Osteoblast (primary cell): ENCODE measurements at regions not wholly inside any gene's neighbourhood (a gene's known extent, or its start where the extent isn't known, plus 50 kb on each side); places are given as distances from the start of the nearest gene placed in this dataset.

Experiments
- DNase-seq: peaks from one replicate; pipeline ENCODE4 v3.0.0; 2011; ENCODE audit warnings: low spot score, mixed read lengths; ENCODE audit not compliant: insufficient read length; ENCODE audit errors: missing footprints
- H2AFZ ChIP-seq: 2 replicates; pipeline ENCODE4 v1.6.0; 2011; ENCODE audit warnings: mild to moderate bottlenecking, low read length
- H3K27ac ChIP-seq: 2 replicates; pipeline ENCODE4 v1.5.1; 2011; ENCODE audit warnings: mild to moderate bottlenecking, low read depth, low read length, moderate library complexity
- H3K27me3 ChIP-seq: 2 replicates; pipeline ENCODE4 v1.6.0; 2012; ENCODE audit warnings: mild to moderate bottlenecking, control low read depth, inconsistent platforms, low read length, moderate library complexity; ENCODE audit not compliant: insufficient read depth
- H3K36me3 ChIP-seq: 2 replicates; pipeline ENCODE4 v1.5.1; 2011; ENCODE audit warnings: mild to moderate bottlenecking, low read length, control low read depth, moderate library complexity; ENCODE audit not compliant: insufficient read depth
- H3K4me1 ChIP-seq: 2 replicates; pipeline ENCODE4 v1.5.1; 2011; ENCODE audit warnings: mild to moderate bottlenecking, low read length, control low read depth, moderate library complexity; ENCODE audit not compliant: insufficient read depth
- H3K4me2 ChIP-seq: 2 replicates; pipeline ENCODE4 v1.6.0; 2011; ENCODE audit warnings: mild to moderate bottlenecking, low read length; ENCODE audit not compliant: insufficient read depth
- H3K4me3 ChIP-seq: fragments of 200-600 bp; sonication (generic); 3 replicates; pipeline ENCODE4 v1.5.1; 2012; ENCODE audit warnings: mild to moderate bottlenecking, low read length, inconsistent platforms; ENCODE audit not compliant: insufficient read depth
- H3K79me2 ChIP-seq: 2 replicates; pipeline ENCODE4 v1.6.0; 2012; ENCODE audit warnings: mild to moderate bottlenecking, low read length, control low read depth, inconsistent platforms; ENCODE audit not compliant: insufficient read depth
- H3K9me3 ChIP-seq: 2 replicates; pipeline ENCODE4 v1.5.1; 2011; ENCODE audit warnings: low read depth, low read length, control low read depth
- H4K20me1 ChIP-seq: 2 replicates; pipeline ENCODE4 v1.6.0; 2012; ENCODE audit warnings: mild to moderate bottlenecking, low read length, control low read depth; ENCODE audit not compliant: insufficient read depth
- CTCF ChIP-seq: IDR thresholded peaks from 2 replicates; pipeline ENCODE4 v1.5.1; 2011; ENCODE audit warnings: mild to moderate bottlenecking, low read depth, low read length, moderate library complexity; ENCODE audit errors: extremely low read depth

DNA sequence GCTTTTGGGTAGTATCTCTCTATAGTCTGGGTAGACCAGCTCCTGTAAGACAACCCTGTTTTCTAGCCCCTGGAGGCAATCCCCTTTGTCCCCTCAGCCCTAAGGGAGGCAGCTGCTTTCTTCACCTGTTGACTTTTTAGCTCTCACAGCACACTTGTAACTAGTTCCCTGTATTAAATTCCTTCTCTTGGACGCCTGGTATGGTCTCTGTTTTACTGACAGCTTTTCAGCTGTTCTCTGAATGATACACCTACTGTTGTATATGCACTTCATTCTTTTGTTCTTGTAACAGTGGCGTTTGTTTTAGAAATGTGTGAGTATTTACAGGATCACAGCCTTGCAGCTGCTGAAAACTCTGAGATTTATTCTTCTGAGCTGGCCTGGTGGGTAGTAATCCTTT is 413.0 kb upstream of the RBMS3 start:
- no peaks in the 10 kb centered on the region for H4K20me1 ChIP-seq
- peaks cover 6% of the 10 kb centered on the region for H3K27me3 ChIP-seq
- H3K4me3 ChIP-seq = no peak overlapping the region
- H3K4me1 ChIP-seq = no peaks in the 10 kb centered on the region
- H2AFZ ChIP-seq = no peak overlapping the region
- no peaks in the 10 kb centered on the region for H3K79me2 ChIP-seq
- TF ChIP-seq CTCF = no peak
- H3K4me2 ChIP-seq = no peak overlapping the region
- no peak overlapping the region for H3K27ac ChIP-seq
- no peaks in the 10 kb centered on the region for H3K36me3 ChIP-seq
- DNase-seq = no peak
- H3K9me3 ChIP-seq = no peaks in the 10 kb centered on the region

- Histone ChIP-seq H3K27ac (no peak overlapping the region), H4K20me1 (no peaks in the 10 kb centered on the region), H3K4me1 (no peaks in the 10 kb centered on the region), H3K4me3 (no peak overlapping the region), H3K4me2 (no peak overlapping the region), H3K9me3 (no peaks in the 10 kb centered on the region), H3K27me3 (peaks cover 6% of the 10 kb centered on the region), H2AFZ (no peak overlapping the region), H3K36me3 (no peaks in the 10 kb centered on the region), H3K79me2 (no peaks in the 10 kb centered on the region)
- DNase-seq = no peak
- no peak for TF ChIP-seq CTCF
These were observed 412.0 kb upstream of the RBMS3 start for GRCh38 chr3:28868897-28869296.

DNA sequence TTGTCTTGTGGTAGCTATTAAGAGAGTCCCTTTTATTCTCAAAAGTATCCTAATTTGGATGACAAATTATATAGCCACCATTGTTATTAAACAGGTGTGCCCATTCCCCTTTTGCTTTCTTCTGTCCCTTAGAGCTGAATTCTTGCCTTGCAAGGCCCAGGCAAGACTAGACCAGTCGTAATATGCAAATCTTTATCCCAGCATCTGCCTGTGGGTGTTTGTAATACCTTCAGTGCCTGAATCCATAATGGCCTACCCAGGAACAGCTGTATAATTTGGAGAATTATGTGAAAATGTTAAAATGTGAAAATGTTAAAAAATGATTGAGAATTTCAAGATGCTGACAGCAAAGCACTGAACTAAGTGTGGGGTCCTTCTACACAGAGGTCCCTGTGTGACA is 403.0 kb upstream of the RBMS3 start:
- no peak for TF ChIP-seq CTCF
- no peaks in the 10 kb centered on the region for H3K9me3 ChIP-seq
- no peak overlapping the region for H2AFZ ChIP-seq
- H3K79me2 ChIP-seq = no peaks in the 10 kb centered on the region
- H3K4me1 ChIP-seq = no peaks in the 10 kb centered on the region
- no peaks in the 10 kb centered on the region for H4K20me1 ChIP-seq
- DNase-seq = no peak
- H3K4me2 ChIP-seq = no peak overlapping the region
- H3K27me3 ChIP-seq = peaks cover 3% of the 10 kb centered on the region
- H3K36me3 ChIP-seq = no peaks in the 10 kb centered on the region
- no peak overlapping the region for H3K27ac ChIP-seq
- no peak overlapping the region for H3K4me3 ChIP-seq

- Histone ChIP-seq H3K36me3 (no peaks in the 10 kb centered on the region), H3K27ac (no peak overlapping the region), H2AFZ (no peak overlapping the region), H3K4me2 (no peak overlapping the region), H3K4me3 (no peak overlapping the region), H3K9me3 (no peaks in the 10 kb centered on the region), H4K20me1 (no peaks in the 10 kb centered on the region), H3K27me3 (no peaks in the 10 kb centered on the region), H3K79me2 (no peaks in the 10 kb centered on the region), H3K4me1 (no peaks in the 10 kb centered on the region)
- DNase-seq = no peak
- TF ChIP-seq CTCF = no peak
These were observed 390.5 kb upstream of the RBMS3 start for GRCh38 chr3:28890373-28890772.
